OCI-M1 (cell line): ENCODE measurements at regions not wholly inside any gene's neighbourhood (a gene's known extent, or its start where the extent isn't known, plus 50 kb on each side); places are given as distances from the start of the nearest gene placed in this dataset.

Experiments
- DNase-seq: peaks from one replicate; lab custom pipeline; 2025; lab: John Stamatoyannopoulos, UW

GRCh38 chr3:154766765-154767503, 313.2 kb upstream of the MME start:
- no peak for DNase-seq

GRCh38 chr3:154764856-154765640, 315.1 kb upstream of the MME start:
- no peak for DNase-seq

- no peak for DNase-seq
Observed at GRCh38 chr3:154762486-154762885, 317.6 kb upstream of the MME start.

GRCh38 chr3:154759966-154760365, 320.2 kb upstream of the MME start:
- no peak for DNase-seq

GRCh38 chr3:154758109-154758868, 321.8 kb upstream of the MME start:
- DNase-seq: peak; percentile 65

- DNase-seq: no peak
Observed at GRCh38 chr3:154753101-154753500, 323.1 kb upstream of the GPR149 start.

GRCh38 chr3:154749514-154749913, 319.5 kb upstream of the GPR149 start:
- DNase-seq: no peak

GRCh38 chr3:154745929-154746328, 315.9 kb upstream of the GPR149 start:
- DNase-seq: peak; percentile 24

- DNase-seq: no peak
Observed at GRCh38 chr3:154745122-154745521, 315.1 kb upstream of the GPR149 start.

- no peak for DNase-seq
Observed at GRCh38 chr3:154743418-154743817, 313.4 kb upstream of the GPR149 start.

GRCh38 chr3:154734468-154734867, 304.5 kb upstream of the GPR149 start:
- DNase-seq: no peak

GRCh38 chr3:154730186-154730585, 300.2 kb upstream of the GPR149 start:
- peak; percentile 7 for DNase-seq

GRCh38 chr3:154729741-154730140, 299.8 kb upstream of the GPR149 start:
- DNase-seq: no peak

GRCh38 chr3:154728285-154728684, 298.3 kb upstream of the GPR149 start:
- no peak for DNase-seq

- DNase-seq: no peak
Observed at GRCh38 chr3:154720921-154721320, 290.9 kb upstream of the GPR149 start.

GRCh38 chr3:154718053-154718452, 288.1 kb upstream of the GPR149 start:
- peak; percentile 4 for DNase-seq

- no peak for DNase-seq
Observed at GRCh38 chr3:154716170-154716569, 286.2 kb upstream of the GPR149 start.

- no peak for DNase-seq
Observed at GRCh38 chr3:154708554-154708953, 278.6 kb upstream of the GPR149 start.

GRCh38 chr3:154701055-154701454, 271.1 kb upstream of the GPR149 start:
- no peak for DNase-seq

- no peak for DNase-seq
Observed at GRCh38 chr3:154690413-154690812, 260.4 kb upstream of the GPR149 start.

GRCh38 chr3:154684440-154684839, 254.4 kb upstream of the GPR149 start:
- DNase-seq: no peak

- peak; percentile 3 for DNase-seq
Observed at GRCh38 chr3:154684021-154684420, 254.0 kb upstream of the GPR149 start.
